ENCODE measurements at regions not wholly inside any gene's neighbourhood (a gene's known extent, or its start where the extent isn't known, plus 50 kb on each side); places are given as distances from the start of the nearest gene placed in this dataset.

DNA sequence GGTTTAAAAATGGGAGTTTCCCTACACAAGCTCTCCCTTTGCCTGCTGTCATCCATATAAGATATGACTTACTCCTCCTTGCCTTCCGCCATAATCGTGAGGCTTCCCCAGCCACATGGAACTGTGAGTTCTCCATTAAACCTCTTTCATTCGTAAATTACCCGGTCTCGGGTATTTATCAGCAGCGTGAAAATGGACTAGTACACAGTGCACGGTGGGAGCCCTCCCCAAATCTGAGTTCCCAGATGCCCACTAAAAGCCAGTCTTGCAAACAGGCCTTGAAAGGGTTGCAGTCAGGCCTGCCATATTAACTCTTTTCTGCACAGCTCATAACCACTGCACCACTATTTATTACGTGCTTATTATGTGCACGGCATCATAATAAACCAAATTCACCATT is 400.9 kb downstream of the PRDM2 start:
- H3K27me3 ChIP-seq, result peaks cover 3% of the 10 kb centered on the region
- H3K4me1 ChIP-seq (ENCODE audit: insufficient read depth), result no peaks in the 10 kb centered on the region
- no peaks in the 10 kb centered on the region for H3K9me2 ChIP-seq (replicated peaks; ENCODE audit: insufficient read depth)
- H3K4me2 ChIP-seq, result no peak overlapping the region
- TF ChIP-seq EZH2 (IDR thresholded peaks at IDR 0.05; ENCODE audit: borderline replicate concordance) (no peak), EZH2phosphoT487 (IDR thresholded peaks at IDR 0.05; ENCODE audit: low read depth, severe bottlenecking, unreplicated experiment) (no peak)
- TF ChIP-seq, protein P1, sequence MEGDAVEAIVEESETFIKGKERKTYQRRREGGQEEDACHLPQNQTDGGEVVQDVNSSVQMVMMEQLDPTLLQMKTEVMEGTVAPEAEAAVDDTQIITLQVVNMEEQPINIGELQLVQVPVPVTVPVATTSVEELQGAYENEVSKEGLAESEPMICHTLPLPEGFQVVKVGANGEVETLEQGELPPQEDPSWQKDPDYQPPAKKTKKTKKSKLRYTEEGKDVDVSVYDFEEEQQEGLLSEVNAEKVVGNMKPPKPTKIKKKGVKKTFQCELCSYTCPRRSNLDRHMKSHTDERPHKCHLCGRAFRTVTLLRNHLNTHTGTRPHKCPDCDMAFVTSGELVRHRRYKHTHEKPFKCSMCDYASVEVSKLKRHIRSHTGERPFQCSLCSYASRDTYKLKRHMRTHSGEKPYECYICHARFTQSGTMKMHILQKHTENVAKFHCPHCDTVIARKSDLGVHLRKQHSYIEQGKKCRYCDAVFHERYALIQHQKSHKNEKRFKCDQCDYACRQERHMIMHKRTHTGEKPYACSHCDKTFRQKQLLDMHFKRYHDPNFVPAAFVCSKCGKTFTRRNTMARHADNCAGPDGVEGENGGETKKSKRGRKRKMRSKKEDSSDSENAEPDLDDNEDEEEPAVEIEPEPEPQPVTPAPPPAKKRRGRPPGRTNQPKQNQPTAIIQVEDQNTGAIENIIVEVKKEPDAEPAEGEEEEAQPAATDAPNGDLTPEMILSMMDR (IDR thresholded peaks at IDR 0.05; ENCODE audit: poor library complexity), result no peak
- H3K79me2 ChIP-seq, result no peaks in the 10 kb centered on the region
- H3K4me3 ChIP-seq, result no peak overlapping the region
- no peak overlapping the region for H3K27ac ChIP-seq
- DNase-seq (ENCODE audit: low spot score), result no peak
- no peaks in the 10 kb centered on the region for H3K36me3 ChIP-seq (replicated peaks; ENCODE audit: insufficient read depth, low read depth)
- WGBS (ENCODE audit: low lambda C conversion rate, missing lambda C conversion rate), result 73% methylated on average over 9 of the region's 9 CpGs
- no peak overlapping the region for H2AFZ ChIP-seq
- H3K9me3 ChIP-seq (ENCODE audit: low read depth), result no peaks in the 10 kb centered on the region
- H4K20me1 ChIP-seq (ENCODE audit: insufficient read depth, poor library complexity, severe bottlenecking), result no peaks in the 10 kb centered on the region

DNA sequence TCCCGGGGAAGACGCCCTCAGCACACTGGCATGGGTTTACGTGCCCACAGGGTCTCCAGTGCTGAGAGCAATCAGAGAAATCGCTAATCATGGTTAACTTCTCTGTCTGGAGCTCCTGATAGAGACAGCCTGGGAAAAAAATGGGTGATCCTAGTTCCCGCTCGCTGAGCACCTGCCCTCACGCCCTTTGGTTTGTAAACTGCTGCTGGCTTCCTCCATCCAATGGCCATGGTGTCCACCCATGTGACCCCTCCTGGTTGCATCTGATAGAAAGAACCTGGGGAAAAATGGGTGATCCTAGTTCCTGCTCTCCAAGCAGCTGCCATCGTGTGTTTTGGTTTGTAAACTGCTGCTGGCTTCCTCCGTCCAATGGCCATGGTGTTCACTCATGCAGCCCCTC is 402.2 kb downstream of the PRDM2 start:
- 88% methylated on average over 9 of the region's 9 CpGs for WGBS (ENCODE audit: low lambda C conversion rate, missing lambda C conversion rate)
- Histone ChIP-seq H3K9me3 (ENCODE audit: low read depth) (no peaks in the 10 kb centered on the region), H3K79me2 (no peaks in the 10 kb centered on the region), H3K4me2 (no peak overlapping the region), H3K36me3 (replicated peaks; ENCODE audit: insufficient read depth, low read depth) (no peaks in the 10 kb centered on the region), H2AFZ (no peak overlapping the region), H4K20me1 (ENCODE audit: insufficient read depth, poor library complexity, severe bottlenecking) (no peaks in the 10 kb centered on the region), H3K4me1 (ENCODE audit: insufficient read depth) (no peaks in the 10 kb centered on the region), H3K4me3 (no peak overlapping the region), H3K27me3 (no peaks in the 10 kb centered on the region), H3K27ac (no peak overlapping the region), H3K9me2 (replicated peaks; ENCODE audit: insufficient read depth) (no peaks in the 10 kb centered on the region)
- TF ChIP-seq EZH2 (IDR thresholded peaks at IDR 0.05; ENCODE audit: borderline replicate concordance), result no peak
- TF ChIP-seq EZH2phosphoT487 (IDR thresholded peaks at IDR 0.05; ENCODE audit: low read depth, severe bottlenecking, unreplicated experiment), result no peak
- TF ChIP-seq, protein P1 (IDR thresholded peaks at IDR 0.05; ENCODE audit: poor library complexity), result no peak
- no peak for DNase-seq (ENCODE audit: low spot score)

DNA sequence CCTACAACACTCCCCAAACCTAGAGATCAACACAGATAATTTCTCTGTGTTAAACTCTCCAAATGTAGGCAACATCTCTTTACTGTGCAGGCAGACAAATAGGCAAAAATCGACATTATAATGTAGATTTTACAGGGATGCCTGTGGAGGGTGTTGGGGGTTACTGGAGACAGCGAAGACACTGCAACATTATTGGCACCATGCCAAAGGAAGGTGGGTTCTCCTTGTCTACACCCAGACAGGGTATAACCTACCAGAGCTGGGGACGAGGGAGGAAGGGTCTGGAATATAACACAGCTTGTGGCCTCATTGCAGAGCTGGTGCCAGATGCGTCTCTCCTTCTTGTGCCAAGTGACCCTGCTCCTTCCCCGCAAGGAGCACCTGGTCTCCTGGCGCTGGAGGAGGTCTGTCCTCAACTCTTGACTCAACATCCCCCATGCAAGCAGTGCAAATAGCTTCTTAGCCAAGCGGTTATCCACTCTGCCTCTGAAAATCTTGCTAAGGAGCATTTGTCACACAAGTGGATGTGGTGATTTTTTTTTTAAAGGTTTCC is 404.0 kb downstream of the PRDM2 start:
- Histone ChIP-seq H2AFZ (no peak overlapping the region), H3K9me2 (replicated peaks; ENCODE audit: insufficient read depth) (no peaks in the 10 kb centered on the region), H3K9me3 (ENCODE audit: low read depth) (no peaks in the 10 kb centered on the region), H3K79me2 (no peaks in the 10 kb centered on the region), H3K27ac (no peak overlapping the region), H3K36me3 (replicated peaks; ENCODE audit: insufficient read depth, low read depth) (no peaks in the 10 kb centered on the region), H3K4me2 (no peak overlapping the region), H3K4me3 (no peak overlapping the region), H3K4me1 (ENCODE audit: insufficient read depth) (no peaks in the 10 kb centered on the region), H4K20me1 (ENCODE audit: insufficient read depth, poor library complexity, severe bottlenecking) (no peaks in the 10 kb centered on the region), H3K27me3 (no peaks in the 10 kb centered on the region)
- WGBS (ENCODE audit: low lambda C conversion rate, missing lambda C conversion rate), result 79% methylated on average over 7 of the region's 7 CpGs
- TF ChIP-seq EZH2phosphoT487 (IDR thresholded peaks at IDR 0.05; ENCODE audit: low read depth, severe bottlenecking, unreplicated experiment), result no peak
- TF ChIP-seq EZH2 (IDR thresholded peaks at IDR 0.05; ENCODE audit: borderline replicate concordance), result no peak
- TF ChIP-seq, protein P1 (IDR thresholded peaks at IDR 0.05; ENCODE audit: poor library complexity), result no peak
- no peak for DNase-seq (ENCODE audit: low spot score)

DNA sequence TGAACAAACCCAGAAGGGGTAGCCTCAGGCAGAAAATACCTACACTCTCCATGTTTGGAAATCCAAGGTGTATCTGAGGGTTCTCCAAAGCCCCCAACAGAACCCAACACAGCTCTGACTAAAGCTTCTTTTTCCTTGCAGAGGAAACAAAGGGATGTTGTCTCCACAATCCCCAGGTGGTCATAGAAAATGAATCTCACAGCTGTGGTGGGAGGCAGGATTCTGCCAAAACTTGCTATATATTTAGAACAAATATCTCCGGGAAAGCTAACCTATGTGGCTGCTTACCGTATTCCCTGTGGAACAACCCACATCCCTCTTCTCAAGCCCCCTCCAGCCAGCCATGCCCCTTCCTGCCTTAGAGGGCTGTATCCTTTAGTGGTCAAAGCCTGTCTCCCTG is 406.1 kb downstream of the PRDM2 start:
- WGBS (ENCODE audit: low lambda C conversion rate, missing lambda C conversion rate), result 89% methylated on average over 2 of the region's 2 CpGs
- no peak overlapping the region for H3K4me3 ChIP-seq
- TF ChIP-seq EZH2 (IDR thresholded peaks at IDR 0.05; ENCODE audit: borderline replicate concordance), result no peak
- no peak for TF ChIP-seq EZH2phosphoT487 (IDR thresholded peaks at IDR 0.05; ENCODE audit: low read depth, severe bottlenecking, unreplicated experiment)
- TF ChIP-seq, protein P1 (IDR thresholded peaks at IDR 0.05; ENCODE audit: poor library complexity), result no peak

More for the DNA sequence above, 406.1 kb downstream of the PRDM2 start:
- no peaks in the 10 kb centered on the region for H3K27me3 ChIP-seq
- H3K27ac ChIP-seq, result no peak overlapping the region
- H3K79me2 ChIP-seq, result no peaks in the 10 kb centered on the region
- H3K9me3 ChIP-seq (ENCODE audit: low read depth), result no peaks in the 10 kb centered on the region
- no peak for DNase-seq (ENCODE audit: low spot score)
- H3K4me2 ChIP-seq, result no peak overlapping the region
- H4K20me1 ChIP-seq (ENCODE audit: insufficient read depth, poor library complexity, severe bottlenecking), result no peaks in the 10 kb centered on the region
- no peaks in the 10 kb centered on the region for H3K9me2 ChIP-seq (replicated peaks; ENCODE audit: insufficient read depth)
- H3K4me1 ChIP-seq (ENCODE audit: insufficient read depth), result no peaks in the 10 kb centered on the region
- H2AFZ ChIP-seq, result no peak overlapping the region
- H3K36me3 ChIP-seq (replicated peaks; ENCODE audit: insufficient read depth, low read depth), result no peaks in the 10 kb centered on the region

Data from hepatocyte (in vitro differentiated cells).